ENCODE measurements at regions not wholly inside any gene's neighbourhood (a gene's known extent, or its start where the extent isn't known, plus 50 kb on each side); places are given as distances from the start of the nearest gene placed in this dataset.

GRCh38 chr14:34931206-34931605 is 51.6 kb upstream of the SRP54 start:
- peak; percentile 11 for DNase-seq (ENCODE audit: low read depth)

DNA sequence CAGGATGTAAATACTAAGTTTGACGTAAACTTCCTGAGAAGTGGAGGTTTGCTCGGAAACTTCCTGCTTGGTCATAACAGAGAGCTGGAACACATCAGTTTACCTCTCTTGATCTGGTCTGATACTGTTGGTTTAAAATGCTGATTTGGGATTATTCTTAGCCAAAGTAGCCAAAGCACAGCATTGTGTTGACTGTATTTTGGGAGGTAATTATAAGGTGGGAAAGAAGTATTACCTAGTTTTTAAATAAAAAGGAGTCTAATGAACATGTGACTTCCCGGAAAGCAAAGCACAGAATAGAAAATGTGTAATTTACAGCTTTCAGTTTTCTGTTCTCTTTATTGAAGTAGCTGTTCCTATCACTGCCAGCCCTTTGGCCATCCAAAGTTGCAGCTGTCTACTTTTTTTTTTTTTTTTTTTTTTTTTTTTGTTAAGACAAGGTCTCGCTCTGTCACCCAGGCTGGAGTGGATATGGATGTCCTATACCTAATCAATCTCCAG is 52.2 kb upstream of the SRP54 start:
- DNase-seq (ENCODE audit: low read depth): no peak

GRCh38 chr14:34926552-34926951 is 51.4 kb upstream of the BAZ1A start:
- DNase-seq (ENCODE audit: low read depth): peak; percentile 65
